AG04450 (cell line): ENCODE measurements at regions not wholly inside any gene's neighbourhood (a gene's known extent, or its start where the extent isn't known, plus 50 kb on each side); places are given as distances from the start of the nearest gene placed in this dataset.

ENCODE experiments used
- CTCF ChIA-PET: fragments of 300-600, 350-600 bp; formaldehyde crosslinking; extraction: SDS; loops from one replicate; lab custom pipeline; 2022; ENCODE audit warnings: antibody characterized with exemption, inconsistent platforms; lab: Charles Lee
- POLR2A ChIA-PET: fragments of 350-600 bp; formaldehyde crosslinking; extraction: SDS; loops from one replicate; lab custom pipeline; 2021; ENCODE audit warnings: antibody characterized with exemption, inconsistent platforms; lab: Yijun Ruan, JAX
- DNase-seq: peaks from one replicate; pipeline ENCODE4 v3.0.0-alpha.2; 2011; ENCODE audit warnings: low read depth, low spot score
- H3K27ac ChIP-seq: one replicate; pipeline ENCODE4 v1.5.1; 2012; ENCODE audit warnings: low read depth, low read length, control low read depth
- H3K27me3 ChIP-seq: one replicate; pipeline ENCODE4 v1.6.0; 2012; ENCODE audit warnings: low read length; ENCODE audit not compliant: control insufficient read depth, insufficient read depth
- H3K4me3 ChIP-seq: 2 replicates; pipeline ENCODE4 v1.5.1; 2011; ENCODE audit warnings: mild to moderate bottlenecking, low read depth, low read length, control low read depth
- H3K9me3 ChIP-seq: 2 replicates; pipeline ENCODE4 v1.5.1; 2012; ENCODE audit warnings: low read length; ENCODE audit not compliant: control insufficient read depth, insufficient read depth
- TF ChIP-seq, protein P1 (sequence below): IDR thresholded peaks from 2 replicates; pipeline ENCODE4 v1.5.1; 2011; ENCODE audit warnings: low read depth, low read length, control low read depth, inconsistent platforms

DNA sequence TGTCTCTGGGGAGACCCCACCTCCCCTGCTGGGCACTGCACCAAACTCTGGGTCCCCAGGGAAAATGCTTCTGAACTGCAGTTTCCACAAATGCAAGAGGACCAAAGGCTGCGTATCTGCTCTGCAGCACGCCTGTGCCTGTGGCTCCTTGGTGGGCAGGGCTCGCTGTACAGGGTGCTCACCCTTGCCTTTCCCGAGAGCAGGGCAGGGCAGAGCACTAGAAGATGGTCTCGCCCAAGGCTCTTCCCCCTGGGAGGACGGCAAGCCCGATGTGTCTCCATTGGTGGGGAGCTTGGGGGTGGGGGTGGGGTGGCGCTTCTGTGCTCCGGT, 175.3 kb upstream of the RTL1 start:
- Histone ChIP-seq H3K9me3 (no peaks in the 10 kb centered on the region; the same call in 1 of the 2 replicates), H3K27ac (no peak overlapping the region), H3K27me3 (no peaks in the 10 kb centered on the region), H3K4me3 (no peak overlapping the region)
- no peak for DNase-seq
- ChIA-PET CTCF (no interaction called here), POLR2A (no interaction called here)
- TF ChIP-seq, protein P1, sequence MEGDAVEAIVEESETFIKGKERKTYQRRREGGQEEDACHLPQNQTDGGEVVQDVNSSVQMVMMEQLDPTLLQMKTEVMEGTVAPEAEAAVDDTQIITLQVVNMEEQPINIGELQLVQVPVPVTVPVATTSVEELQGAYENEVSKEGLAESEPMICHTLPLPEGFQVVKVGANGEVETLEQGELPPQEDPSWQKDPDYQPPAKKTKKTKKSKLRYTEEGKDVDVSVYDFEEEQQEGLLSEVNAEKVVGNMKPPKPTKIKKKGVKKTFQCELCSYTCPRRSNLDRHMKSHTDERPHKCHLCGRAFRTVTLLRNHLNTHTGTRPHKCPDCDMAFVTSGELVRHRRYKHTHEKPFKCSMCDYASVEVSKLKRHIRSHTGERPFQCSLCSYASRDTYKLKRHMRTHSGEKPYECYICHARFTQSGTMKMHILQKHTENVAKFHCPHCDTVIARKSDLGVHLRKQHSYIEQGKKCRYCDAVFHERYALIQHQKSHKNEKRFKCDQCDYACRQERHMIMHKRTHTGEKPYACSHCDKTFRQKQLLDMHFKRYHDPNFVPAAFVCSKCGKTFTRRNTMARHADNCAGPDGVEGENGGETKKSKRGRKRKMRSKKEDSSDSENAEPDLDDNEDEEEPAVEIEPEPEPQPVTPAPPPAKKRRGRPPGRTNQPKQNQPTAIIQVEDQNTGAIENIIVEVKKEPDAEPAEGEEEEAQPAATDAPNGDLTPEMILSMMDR = no peak

GRCh38 chr14:101080922-101081593, 177.5 kb upstream of the RTL1 start:
- H3K4me3 ChIP-seq = no peak overlapping the region
- POLR2A ChIA-PET = interaction anchor here (0.6 kb wide), 1 partner anchor 1229 kb away, joined by 5 read pairs; no protein-coding TSS in a partner anchor
- TF ChIP-seq, protein P1 = no peak
- no peaks in the 10 kb centered on the region; the same call in 1 of the 2 replicates for H3K9me3 ChIP-seq
- DNase-seq = no peak
- CTCF ChIA-PET = no interaction called here
- no peaks in the 10 kb centered on the region for H3K27me3 ChIP-seq
- no peak overlapping the region for H3K27ac ChIP-seq

DNA sequence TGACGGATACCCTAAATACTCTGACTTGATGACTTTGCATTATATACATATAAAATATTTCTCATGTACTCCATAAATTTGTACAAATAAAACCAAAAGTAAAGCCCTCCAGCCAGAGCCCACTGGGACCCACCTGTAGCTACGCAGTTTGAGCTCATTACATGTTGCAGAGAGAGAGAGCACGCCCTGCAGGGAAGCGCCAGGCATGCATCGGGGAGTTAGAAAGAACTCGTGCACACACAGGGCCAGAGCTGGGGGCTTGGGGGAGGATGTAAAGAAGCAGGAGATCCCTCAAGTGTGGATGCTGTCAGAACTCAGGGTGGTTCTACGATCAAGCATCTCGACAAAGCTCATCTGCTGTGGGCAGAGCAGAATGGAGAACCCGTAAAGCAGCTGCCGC, 178.5 kb upstream of the RTL1 start:
- Histone ChIP-seq H3K4me3 (no peak overlapping the region), H3K27ac (no peak overlapping the region), H3K9me3 (no peaks in the 10 kb centered on the region; the same call in 1 of the 2 replicates), H3K27me3 (no peaks in the 10 kb centered on the region)
- POLR2A ChIA-PET = no interaction called here
- DNase-seq = no peak
- TF ChIP-seq, protein P1 = no peak
- CTCF ChIA-PET = no interaction called here

GRCh38 chr14:101082436-101083384, 179.2 kb upstream of the RTL1 start:
- H3K9me3 ChIP-seq = no peaks in the 10 kb centered on the region; the same call in 1 of the 2 replicates
- DNase-seq = no peak
- H3K27me3 ChIP-seq = no peaks in the 10 kb centered on the region
- TF ChIP-seq, protein P1 = no peak
- ChIA-PET POLR2A (no interaction called here), CTCF (no interaction called here)
- no peak overlapping the region for H3K4me3 ChIP-seq
- H3K27ac ChIP-seq = no peak overlapping the region
